Hypothalamus (tissue), 51 donors: ENCODE measurements at regions not wholly inside any gene's neighbourhood (a gene's known extent, or its start where the extent isn't known, plus 50 kb on each side); places are given as distances from the start of the nearest gene placed in this dataset.

Experiments used
- DNase-seq, 51 donors: peaks; one replicate each; lab custom pipeline; 2025; lab: John Stamatoyannopoulos, UW

DNA sequence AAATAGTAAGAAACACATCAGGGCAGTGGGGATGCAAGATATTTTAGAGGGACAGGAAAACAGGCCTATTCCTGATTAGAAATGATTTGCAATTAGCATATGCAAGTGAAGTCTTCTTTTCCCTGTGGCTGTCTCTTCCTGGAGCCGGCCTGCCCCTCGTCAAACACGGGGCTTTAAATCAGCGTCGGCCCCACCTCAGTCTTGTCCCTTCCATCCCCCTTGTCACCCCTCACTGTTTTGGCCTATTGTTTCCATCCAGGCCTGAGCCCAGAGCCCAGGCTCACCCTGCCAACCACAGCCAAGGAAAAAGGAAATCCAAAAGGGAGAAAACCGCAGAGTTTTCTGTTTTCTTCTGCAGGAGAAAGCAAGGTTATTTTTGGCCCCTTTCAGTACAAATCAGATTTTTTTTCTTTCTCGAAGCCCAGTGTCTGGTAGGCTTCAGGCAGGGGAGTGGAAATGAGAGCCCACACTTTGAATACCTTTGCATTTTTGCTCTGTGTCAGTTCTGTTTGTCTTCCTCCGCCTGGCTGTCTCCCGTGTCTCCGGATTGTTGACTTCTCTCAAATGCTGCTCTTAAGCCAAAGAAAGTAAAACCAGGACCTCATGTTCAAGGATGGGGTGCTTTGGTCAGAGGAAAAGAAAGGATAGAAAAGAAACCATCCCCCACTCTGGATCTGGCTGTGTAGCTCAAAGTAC lies 399.9 kb upstream of the CDH11 start:
- DNase-seq = peak in 1 of 51 donors; percentile 2

GRCh38 chr16:65519402-65519801 lies 397.5 kb upstream of the CDH11 start:
- no peak for DNase-seq

GRCh38 chr16:65515193-65515592 lies 393.3 kb upstream of the CDH11 start:
- DNase-seq = no peak

DNA sequence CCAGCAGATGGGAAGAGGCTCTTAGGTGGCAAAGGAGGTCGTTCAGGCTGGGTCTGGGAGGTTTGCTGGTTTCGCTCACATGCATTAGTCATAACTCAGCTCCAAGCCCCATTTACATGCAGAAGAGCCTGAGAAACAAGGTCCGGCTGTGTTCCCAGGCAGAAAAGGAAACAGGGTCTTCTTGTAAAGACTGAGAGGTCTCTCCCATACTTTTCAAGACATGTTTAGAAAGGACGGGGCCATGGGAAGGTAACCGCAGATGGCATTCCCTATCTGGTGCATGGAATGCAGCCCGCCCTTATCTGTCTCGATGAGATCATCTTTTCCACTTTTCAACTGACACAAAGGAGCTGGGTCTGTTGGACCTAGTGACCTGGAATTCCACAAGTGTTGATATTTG lies 389.0 kb upstream of the CDH11 start:
- DNase-seq = no peak

DNA sequence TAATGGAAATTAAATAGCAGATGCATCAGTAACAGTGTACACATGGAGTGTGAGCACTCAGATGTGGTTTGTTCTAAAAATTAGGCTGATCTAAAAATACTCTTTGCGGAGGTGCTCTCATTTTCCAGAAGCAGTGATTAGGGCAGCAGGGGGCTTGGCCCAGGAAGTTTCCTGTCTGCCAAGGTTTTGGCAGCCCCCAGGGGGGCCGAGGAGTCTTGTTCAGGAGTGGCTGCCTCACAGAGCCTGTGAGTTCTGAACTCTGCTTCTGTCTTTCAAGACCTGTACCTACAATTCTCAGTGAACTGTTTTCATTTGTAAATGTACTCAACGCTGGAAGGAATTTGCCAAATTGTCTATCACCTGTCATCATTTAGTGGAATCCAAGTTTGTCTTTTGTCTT lies 388.4 kb upstream of the CDH11 start:
- DNase-seq = no peak

DNA sequence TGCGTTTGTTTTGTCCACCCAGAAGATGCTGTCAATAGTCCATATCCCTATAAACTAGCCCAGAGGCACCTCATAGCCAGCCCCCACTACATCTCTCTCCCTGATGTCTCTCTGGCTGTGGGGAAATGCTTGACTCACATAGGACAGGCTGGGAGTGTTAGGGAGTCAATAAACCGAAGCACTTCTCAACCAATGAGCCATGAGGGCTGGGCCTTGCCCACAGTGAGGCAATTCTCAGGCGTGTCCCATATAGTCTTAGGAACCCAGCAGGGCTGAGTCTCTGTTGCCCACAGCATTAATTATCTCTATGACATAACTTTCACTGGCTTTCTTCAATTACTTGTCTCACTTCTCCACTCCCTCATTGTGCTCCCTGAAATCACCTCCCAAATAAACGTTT lies 387.3 kb upstream of the CDH11 start:
- DNase-seq = no peak

GRCh38 chr16:65500919-65501318 lies 379.1 kb upstream of the CDH11 start:
- DNase-seq = no peak

DNA sequence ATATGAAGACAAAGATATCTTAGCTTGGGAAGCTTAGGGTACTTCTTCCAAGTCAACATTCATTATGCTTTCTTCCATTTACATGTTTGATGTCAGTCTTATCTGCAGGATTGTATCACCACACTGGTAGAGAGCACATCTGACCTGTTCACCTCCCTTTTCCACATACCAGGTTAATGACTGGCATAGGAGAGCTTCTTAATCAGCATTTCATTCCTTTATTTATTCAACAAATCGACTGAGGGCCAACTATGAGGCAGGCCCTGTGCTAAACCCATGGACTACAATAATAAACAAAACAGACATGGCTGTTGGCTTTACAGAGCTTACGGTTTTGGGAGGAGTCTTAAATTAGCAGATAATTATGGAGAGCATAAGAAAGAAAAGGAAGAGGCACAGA lies 378.1 kb upstream of the CDH11 start:
- no peak for DNase-seq

GRCh38 chr16:65499566-65499965 lies 377.7 kb upstream of the CDH11 start:
- DNase-seq = no peak

DNA sequence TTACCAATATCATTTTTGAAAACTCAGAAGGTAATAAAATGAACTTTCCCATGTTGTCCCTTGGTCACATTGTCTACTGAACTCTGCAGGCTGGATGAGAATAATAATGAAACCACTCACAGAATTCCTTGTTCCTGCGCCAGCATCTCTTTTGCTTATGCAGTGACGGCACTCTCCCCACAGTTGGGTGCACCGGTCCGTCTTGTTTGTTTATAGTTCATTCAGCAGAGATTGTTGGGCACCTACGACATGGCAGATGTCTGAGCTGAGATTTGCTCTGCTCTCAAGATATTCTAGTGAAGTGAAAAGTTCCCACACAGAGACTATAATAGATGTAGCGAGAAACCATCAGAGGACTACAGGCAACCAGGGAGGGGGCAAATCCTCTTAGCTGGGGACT lies 375.7 kb upstream of the CDH11 start:
- DNase-seq = peak in 9 of 51 donors; percentile 1 to 27 (median 3)

GRCh38 chr16:65495106-65495505 lies 373.2 kb upstream of the CDH11 start:
- no peak for DNase-seq

GRCh38 chr16:65494609-65495008 lies 372.7 kb upstream of the CDH11 start:
- DNase-seq = no peak

- DNase-seq = no peak
Observed at GRCh38 chr16:65494080-65494479, 372.2 kb upstream of the CDH11 start.

DNA sequence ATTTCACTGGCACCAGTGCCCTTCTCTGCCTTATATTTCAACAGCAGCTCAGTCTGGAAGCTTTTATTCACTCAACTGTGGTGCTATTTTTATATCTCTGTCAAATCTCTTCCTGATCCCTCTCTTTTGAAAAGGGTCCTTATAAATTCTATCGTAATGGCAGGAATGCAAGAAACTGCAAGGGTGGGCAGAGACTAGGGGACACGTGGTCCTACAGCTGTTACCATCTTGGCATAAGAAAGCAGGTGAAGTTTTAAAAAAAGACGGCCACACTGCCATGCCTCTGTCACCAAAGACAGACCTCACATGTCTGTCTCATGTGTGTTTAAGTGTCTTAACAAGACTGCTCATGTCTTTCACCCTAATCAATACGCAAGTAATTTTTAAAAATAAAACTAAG lies 368.4 kb upstream of the CDH11 start:
- DNase-seq = no peak

DNA sequence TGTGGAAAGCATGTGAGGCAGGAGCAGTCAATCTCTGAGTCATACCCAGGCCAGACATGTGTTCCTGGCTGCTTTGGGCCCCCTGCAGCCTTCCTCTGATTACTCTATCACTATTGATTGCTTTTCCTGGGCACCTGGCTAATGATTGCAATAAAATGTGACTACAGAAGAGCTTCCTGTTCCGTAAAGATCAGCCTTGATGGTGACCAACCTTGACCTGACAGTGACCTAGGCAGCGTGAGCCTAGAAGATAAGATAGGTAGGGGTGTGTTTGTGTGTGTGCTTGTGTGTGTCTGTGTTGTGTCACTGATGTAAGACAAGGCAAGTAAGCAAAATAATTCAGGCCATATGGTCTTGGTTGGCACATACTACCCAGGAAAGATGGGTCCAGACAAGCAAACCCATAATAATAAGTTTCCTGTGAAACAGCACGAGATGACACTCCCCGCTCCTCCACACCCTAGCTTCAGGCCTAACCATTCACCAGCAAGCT lies 367.7 kb upstream of the CDH11 start:
- no peak for DNase-seq

DNA sequence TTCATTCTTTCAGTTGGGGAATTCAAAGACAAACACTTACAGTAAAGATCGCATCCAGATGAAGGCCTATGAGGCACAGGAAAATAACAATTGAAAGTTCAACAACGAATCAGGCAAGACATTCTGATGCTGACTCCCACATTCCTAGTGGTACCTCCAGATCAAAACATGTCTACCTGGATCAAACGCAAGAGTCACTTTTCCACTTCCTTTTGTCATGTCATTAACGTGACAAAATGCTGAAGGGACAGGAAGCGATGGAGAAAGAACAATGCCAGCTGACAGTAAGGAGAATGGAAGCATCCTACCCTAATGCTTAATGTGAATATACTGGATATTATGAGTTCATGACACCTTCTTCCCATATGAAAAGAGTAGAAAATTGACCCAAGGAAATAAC lies 365.4 kb upstream of the CDH11 start:
- no peak for DNase-seq

GRCh38 chr16:65481956-65482355 lies 360.1 kb upstream of the CDH11 start:
- DNase-seq = no peak

DNA sequence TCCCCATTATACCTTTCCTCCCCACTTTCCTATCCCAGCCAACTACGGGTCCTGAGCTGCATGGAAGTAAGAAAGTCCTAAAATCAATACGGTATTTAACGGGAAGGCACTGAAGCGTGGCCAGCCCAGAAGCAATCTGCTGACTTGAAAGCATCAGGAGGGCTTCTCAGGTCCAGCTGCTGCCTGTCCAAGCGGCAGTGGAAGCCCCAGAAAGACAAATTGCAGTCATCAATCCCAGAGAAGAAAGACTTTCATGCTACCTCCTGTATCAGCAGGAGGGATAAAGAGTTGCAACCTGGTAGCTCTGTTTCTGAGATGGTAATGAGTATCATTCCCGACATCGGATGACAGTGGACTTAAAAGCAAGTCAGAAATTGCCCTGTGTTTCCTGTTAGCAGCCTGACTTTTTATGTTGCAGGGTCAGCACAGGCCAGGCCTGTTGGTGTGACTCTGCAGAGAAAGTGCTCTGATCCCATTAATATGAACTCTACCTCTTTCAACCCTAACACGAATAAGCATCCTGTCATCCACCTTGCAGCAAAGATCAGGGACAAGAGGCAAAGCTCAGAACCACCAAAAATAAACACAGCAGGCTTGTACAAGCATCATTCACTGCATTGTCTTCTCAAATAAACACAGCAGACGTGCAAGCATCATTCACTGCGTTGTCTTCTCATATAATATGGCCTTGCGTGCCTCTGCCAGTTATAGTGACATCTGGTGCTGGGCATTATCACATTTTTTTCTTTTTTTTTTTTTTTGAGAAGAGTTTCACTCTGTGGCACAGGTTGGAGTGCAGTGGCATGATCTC lies 358.6 kb upstream of the CDH11 start:
- no peak for DNase-seq

GRCh38 chr16:65476448-65476955 lies 354.6 kb upstream of the CDH11 start:
- DNase-seq = no peak

DNA sequence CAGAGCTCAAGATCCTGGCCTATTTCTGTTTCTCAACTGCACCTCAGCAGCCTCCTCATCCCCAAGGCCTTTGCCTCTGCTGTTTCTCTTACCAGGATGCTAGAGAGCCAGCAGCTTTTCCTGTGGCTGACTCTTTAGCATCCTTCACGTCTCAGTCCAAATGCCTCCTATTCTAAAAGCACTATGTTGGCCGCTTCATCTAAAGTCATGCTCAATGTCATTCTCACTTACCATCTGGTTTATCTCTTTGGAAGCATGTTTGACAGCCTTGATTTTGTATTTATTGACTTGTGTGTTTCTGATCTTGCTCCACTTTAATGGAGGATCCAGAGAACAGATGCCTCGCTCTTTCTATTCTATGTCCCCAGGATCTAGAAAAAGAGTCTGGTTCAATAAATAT lies 351.8 kb upstream of the CDH11 start:
- DNase-seq = no peak

GRCh38 chr16:65469116-65469515 lies 347.3 kb upstream of the CDH11 start:
- DNase-seq = no peak

GRCh38 chr16:65468133-65468532 lies 346.3 kb upstream of the CDH11 start:
- no peak for DNase-seq
